A549 (cell line): ENCODE measurements at regions not wholly inside any gene's neighbourhood (a gene's known extent, or its start where the extent isn't known, plus 50 kb on each side); places are given as distances from the start of the nearest gene placed in this dataset.
"Not testable (repeated sequence)": the region's sequence is repeated elsewhere in the genome, so short reads cannot be mapped to it uniquely, and the experiment has no call there.

Experiments
- ATAC-seq, 2 experiments: fragments of 200-7000 bp in 1 of 2; fragments of >200 bp in 1 of 2; cut with Nextera tagmentation in 1 of 2; cut with Tn5 transposase in 1 of 2; 3 replicates each; pipeline versions ENCODE4 v1.8.0 to v1.9.1; 2018 to 2020; ENCODE audit warnings: mild to moderate bottlenecking in 1 of 2, moderate library complexity in 1 of 2
- CTCF ChIA-PET: fragments of 300-600 bp; sonication (Branson Sonifier 250); formaldehyde crosslinking; extraction: SDS; loops from one replicate; lab custom pipeline; 2021; ENCODE audit warnings: antibody characterized with exemption, inconsistent platforms; lab: Yijun Ruan, JAX
- POLR2A ChIA-PET: fragments of 350-600 bp; formaldehyde crosslinking; extraction: SDS; loops from one replicate; lab custom pipeline; 2021; ENCODE audit warnings: antibody characterized with exemption, inconsistent platforms; lab: Yijun Ruan, JAX
- DNase-seq, 2 experiments: peaks; one replicate each; pipeline versions ENCODE4 v3.0.0 to v3.0.0-alpha.2; 2011 to 2016; ENCODE audit warnings: low read depth in 1 of 2, low spot score in 1 of 2
- FAIRE-seq: peaks from 2 replicates; lab custom pipeline; 2011; peaks lifted over from hg19 to GRCh38; lab: Jason Lieb, UNC
- H3K27ac ChIP-seq, 2 experiments: fragments of >200 bp; sonication (Bioruptor Twin); formaldehyde crosslinking; 3 replicates each; pipeline ENCODE4 v1.5.1; 2016 to 2017
- H3K4me1 ChIP-seq: fragments of >200 bp; sonication (Bioruptor Twin); formaldehyde crosslinking; 3 replicates; pipeline ENCODE4 v1.6.1; 2016
- H3K4me2 ChIP-seq: fragments of >200 bp; sonication (Bioruptor Twin); formaldehyde crosslinking; 3 replicates; pipeline ENCODE4 v1.6.1; 2016
- H3K4me3 ChIP-seq: fragments of >200 bp; sonication (Bioruptor Twin); formaldehyde crosslinking; 3 replicates; pipeline ENCODE4 v1.5.1; 2016
- H3K9me3 ChIP-seq: fragments of >200 bp; sonication (Bioruptor Twin); formaldehyde crosslinking; 3 replicates; pipeline ENCODE4 v1.6.1; 2016
- BHLHE40 ChIP-seq: IDR thresholded peaks from 2 replicates; pipeline ENCODE4 v1.6.1; 2012; ENCODE audit warnings: low read depth, low read length, inconsistent platforms
- CBX2 ChIP-seq: fragments of 200-600 bp; sonication (generic); IDR thresholded peaks from 2 replicates; pipeline ENCODE4 v1.6.1; 2016; ENCODE audit warnings: low read depth, mild to moderate bottlenecking, borderline replicate concordance
- CBX8 ChIP-seq: fragments of 200-600 bp; sonication (generic); IDR thresholded peaks from 2 replicates; pipeline ENCODE4 v1.6.1; 2016
- CHD2 ChIP-seq: fragments of 150-350 bp; IDR thresholded peaks from 2 replicates; pipeline ENCODE4 v1.6.1; 2014; ENCODE audit warnings: low read length; ENCODE audit not compliant: partially characterized antibody
- EHF ChIP-seq: fragments of 250-450 bp; sonication (Bioruptor Pico); IDR thresholded peaks from 2 replicates; pipeline ENCODE4 v1.5.0; 2020; ENCODE audit warnings: mild to moderate bottlenecking
- EHMT2 ChIP-seq: fragments of 200-600 bp; sonication (generic); IDR thresholded peaks from 2 replicates; pipeline ENCODE4 v1.6.1; 2016; ENCODE audit warnings: antibody characterized with exemption, low read depth, mild to moderate bottlenecking, moderate library complexity
- EP300 ChIP-seq, 2 experiments: fragments of >200 bp; sonication (Bioruptor Twin); formaldehyde crosslinking; IDR thresholded peaks; 2 replicates in 1 of 2; 3 replicates in 1 of 2; pipeline ENCODE4 v1.6.1; 2016 to 2017
- ESRRA ChIP-seq: fragments of 150-350 bp; IDR thresholded peaks from 2 replicates; pipeline ENCODE4 v1.6.1; 2014; ENCODE audit warnings: mild to moderate bottlenecking, low read length, borderline replicate concordance
- HOXA7 ChIP-seq: fragments of 250-450 bp; sonication (Bioruptor Pico); IDR thresholded peaks from 2 replicates; pipeline ENCODE4 v1.5.0; 2020; ENCODE audit warnings: mild to moderate bottlenecking, moderate library complexity
- HOXB13 ChIP-seq: fragments of 250-450 bp; sonication (Bioruptor Pico); IDR thresholded peaks from 2 replicates; pipeline ENCODE4 v1.5.0; 2020; ENCODE audit warnings: low read depth, mild to moderate bottlenecking, moderate library complexity
- JUN ChIP-seq, 2 experiments: fragments of >200 bp; sonication (Bioruptor Twin); formaldehyde crosslinking; IDR thresholded peaks; 2 replicates in 1 of 2; 3 replicates in 1 of 2; pipeline ENCODE4 v1.6.1; 2016 to 2017
- JUNB ChIP-seq: fragments of >200 bp; sonication (Bioruptor Twin); formaldehyde crosslinking; IDR thresholded peaks from 2 replicates; pipeline ENCODE4 v1.6.1; 2016
- KDM5A ChIP-seq: fragments of 200-600 bp; sonication (generic); IDR thresholded peaks from 2 replicates; pipeline ENCODE4 v1.6.1; 2016; ENCODE audit warnings: antibody characterized with exemption, mild to moderate bottlenecking
- MAFK ChIP-seq: fragments of 450-650 bp; IDR thresholded peaks from 2 replicates; pipeline ENCODE4 v1.6.1; 2014; ENCODE audit not compliant: partially characterized antibody
- NFE2L2 ChIP-seq: fragments of 150-350 bp; conservative IDR thresholded peaks from 2 replicates; pipeline ENCODE4 v1.6.1; 2014; ENCODE audit warnings: low read length
- NPAS2 ChIP-seq: fragments of 250-450 bp; sonication (Bioruptor Pico); IDR thresholded peaks from 2 replicates; pipeline ENCODE4 v1.8.0; 2022; ENCODE audit warnings: mild to moderate bottlenecking, moderate library complexity, borderline replicate concordance
- POLR2A ChIP-seq: IDR thresholded peaks from 2 replicates; pipeline ENCODE4 v1.6.1; 2012; ENCODE audit warnings: mild to moderate bottlenecking, low read length
- POLR2AphosphoS2 ChIP-seq: conservative IDR thresholded peaks from 2 replicates; pipeline ENCODE4 v1.6.1; 2012; ENCODE audit warnings: low read length, improper control_type of control experiment, inconsistent platforms
- RAD21 ChIP-seq, 2 experiments: fragments of >200 bp in 1 of 2; sonication (Bioruptor Twin) in 1 of 2; formaldehyde crosslinking in 1 of 2; IDR thresholded peaks in 1 of 2; conservative IDR thresholded peaks in 1 of 2; 2 replicates in 1 of 2; 3 replicates in 1 of 2; pipeline ENCODE4 v1.6.1; 2012 to 2018; ENCODE audit warnings: inconsistent platforms in 1 of 2
- RARB ChIP-seq: fragments of 250-450 bp; sonication (Bioruptor Pico); IDR thresholded peaks from 2 replicates; pipeline ENCODE4 v1.8.0; 2021; ENCODE audit warnings: mild to moderate bottlenecking, moderate library complexity
- RCOR1 ChIP-seq: fragments of 150-350 bp; IDR thresholded peaks from 2 replicates; pipeline ENCODE4 v1.6.1; 2014; ENCODE audit warnings: antibody characterized with exemption, low read length, low read depth
- RFX5 ChIP-seq: fragments of 450-650 bp; IDR thresholded peaks from 2 replicates; pipeline ENCODE4 v1.7.1; 2014; ENCODE audit warnings: antibody characterized with exemption, mild to moderate bottlenecking, moderate library complexity
- TP53 ChIP-seq: fragments of 250-450 bp; sonication (Bioruptor Pico); IDR thresholded peaks from 2 replicates; pipeline ENCODE4 v1.5.0; 2021; ENCODE audit warnings: mild to moderate bottlenecking, moderate library complexity
- ZNF302 ChIP-seq: fragments of 250-450 bp; sonication (Bioruptor Pico); IDR thresholded peaks from 2 replicates; pipeline ENCODE4 v1.9.0; 2021; ENCODE audit warnings: inconsistent platforms, mild to moderate bottlenecking, moderate library complexity
- ZSCAN20 ChIP-seq: fragments of 250-450 bp; sonication (Bioruptor Pico); IDR thresholded peaks from 2 replicates; pipeline ENCODE4 v1.8.0; 2022; ENCODE audit warnings: mild to moderate bottlenecking, moderate library complexity
- WGBS: methylation state at CpG from one replicate; pipeline ENCODE4 v1.1.6; 2017; ENCODE audit errors: missing lambda C conversion rate; 5-methylcytosine and 5-hydroxymethylcytosine counted together
- TF ChIP-seq, protein P1 (sequence below): fragments of >200 bp; sonication (Bioruptor Twin); formaldehyde crosslinking; IDR thresholded peaks from 3 replicates; pipeline ENCODE4 v1.5.1; 2016
- TF ChIP-seq, protein P2 (sequence below): fragments of 250-450 bp; sonication (Bioruptor Pico); IDR thresholded peaks from 2 replicates; pipeline ENCODE4 v1.5.0; 2020; ENCODE audit warnings: low read depth, mild to moderate bottlenecking, moderate library complexity
- TF ChIP-seq, protein P3 (sequence below): IDR thresholded peaks from 2 replicates; pipeline ENCODE4 v1.6.1; 2012
- TF ChIP-seq, protein P4 (sequence below): fragments of >200 bp; sonication (Bioruptor Twin); formaldehyde crosslinking; IDR thresholded peaks from 3 replicates; pipeline ENCODE4 v1.6.1; 2016
- TF ChIP-seq, protein P5 (sequence below): fragments of 200-600 bp; sonication (generic); IDR thresholded peaks from 2 replicates; pipeline ENCODE4 v1.6.1; 2016; ENCODE audit warnings: antibody characterized with exemption, mild to moderate bottlenecking, moderate library complexity

DNA sequence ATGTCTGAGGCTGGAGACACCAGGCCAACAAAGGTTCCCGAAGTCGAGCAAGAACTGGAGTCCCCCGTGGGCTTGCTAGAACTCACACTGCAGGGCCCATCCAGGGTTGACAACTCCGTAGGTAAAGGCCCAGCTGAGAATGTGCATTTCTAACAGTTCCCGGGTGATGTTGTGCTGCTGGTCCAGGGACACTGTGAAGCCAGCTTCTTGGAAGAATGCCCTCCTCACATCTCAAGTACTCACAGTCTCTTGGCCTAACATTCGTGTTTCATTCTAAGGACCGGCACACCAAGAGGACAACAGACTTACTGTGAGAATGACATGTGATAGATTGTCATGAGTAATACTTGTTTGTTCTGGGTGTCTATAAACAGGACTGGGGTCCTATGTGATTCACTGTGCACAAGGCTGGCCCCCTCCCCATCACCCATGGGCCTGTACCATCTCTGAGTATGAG is 682.3 kb upstream of the IGFBP3 start:
- ATAC-seq, result no peak
- H3K9me3 ChIP-seq, result no peaks in the 10 kb centered on the region
- no peak for DNase-seq
- ChIA-PET POLR2A (no interaction called here), CTCF (interaction anchor here (1.1 kb wide), 1 partner anchor 14 kb away, joined by 3 read pairs; no protein-coding TSS in a partner anchor)
- H3K4me1 ChIP-seq, result no peaks in the 10 kb centered on the region
- H3K27ac ChIP-seq, result no peak overlapping the region
- H3K4me2 ChIP-seq, result no peak overlapping the region
- TF ChIP-seq, protein P1, sequence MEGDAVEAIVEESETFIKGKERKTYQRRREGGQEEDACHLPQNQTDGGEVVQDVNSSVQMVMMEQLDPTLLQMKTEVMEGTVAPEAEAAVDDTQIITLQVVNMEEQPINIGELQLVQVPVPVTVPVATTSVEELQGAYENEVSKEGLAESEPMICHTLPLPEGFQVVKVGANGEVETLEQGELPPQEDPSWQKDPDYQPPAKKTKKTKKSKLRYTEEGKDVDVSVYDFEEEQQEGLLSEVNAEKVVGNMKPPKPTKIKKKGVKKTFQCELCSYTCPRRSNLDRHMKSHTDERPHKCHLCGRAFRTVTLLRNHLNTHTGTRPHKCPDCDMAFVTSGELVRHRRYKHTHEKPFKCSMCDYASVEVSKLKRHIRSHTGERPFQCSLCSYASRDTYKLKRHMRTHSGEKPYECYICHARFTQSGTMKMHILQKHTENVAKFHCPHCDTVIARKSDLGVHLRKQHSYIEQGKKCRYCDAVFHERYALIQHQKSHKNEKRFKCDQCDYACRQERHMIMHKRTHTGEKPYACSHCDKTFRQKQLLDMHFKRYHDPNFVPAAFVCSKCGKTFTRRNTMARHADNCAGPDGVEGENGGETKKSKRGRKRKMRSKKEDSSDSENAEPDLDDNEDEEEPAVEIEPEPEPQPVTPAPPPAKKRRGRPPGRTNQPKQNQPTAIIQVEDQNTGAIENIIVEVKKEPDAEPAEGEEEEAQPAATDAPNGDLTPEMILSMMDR, result no peak
- TF ChIP-seq HOXB13 (no peak), ZSCAN20 (CRISPR knock-in tag) (no peak), CBX2 (no peak), RCOR1 (no peak), NFE2L2 (no peak), HOXA7 (CRISPR knock-in tag) (no peak), MAFK (no peak), NPAS2 (no peak), ZNF302 (no peak), JUNB (no peak), BHLHE40 (no peak), KDM5A (no peak)
- TF ChIP-seq, protein P2, sequence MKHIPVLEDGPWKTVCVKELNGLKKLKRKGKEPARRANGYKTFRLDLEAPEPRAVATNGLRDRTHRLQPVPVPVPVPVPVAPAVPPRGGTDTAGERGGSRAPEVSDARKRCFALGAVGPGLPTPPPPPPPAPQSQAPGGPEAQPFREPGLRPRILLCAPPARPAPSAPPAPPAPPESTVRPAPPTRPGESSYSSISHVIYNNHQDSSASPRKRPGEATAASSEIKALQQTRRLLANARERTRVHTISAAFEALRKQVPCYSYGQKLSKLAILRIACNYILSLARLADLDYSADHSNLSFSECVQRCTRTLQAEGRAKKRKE, result no peak
- H3K4me3 ChIP-seq, result no peak overlapping the region
- FAIRE-seq, result no peak
- 88% methylated on average over 2 of the region's 7 CpGs for WGBS

DNA sequence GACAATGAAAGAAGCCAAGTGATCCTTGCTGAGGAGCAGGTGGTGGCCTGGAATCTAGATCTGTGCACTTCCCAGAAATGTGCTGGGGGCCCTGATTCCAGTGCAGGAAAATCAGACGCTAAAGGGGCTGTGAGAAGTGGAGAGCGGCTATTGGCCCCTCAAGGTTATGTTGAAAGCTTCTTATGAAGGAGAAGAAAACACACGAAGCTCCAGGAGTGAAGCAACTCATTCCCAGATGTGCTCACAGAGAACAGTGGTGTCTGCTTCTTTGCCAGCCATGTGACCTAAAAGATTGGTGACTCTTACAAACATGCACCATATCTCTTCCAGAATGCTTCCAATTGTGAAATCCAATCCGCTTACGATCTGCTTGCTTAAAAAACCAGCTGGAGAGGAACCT is 679.3 kb upstream of the IGFBP3 start:
- Histone ChIP-seq H3K27ac (no peak overlapping the region), H3K9me3 (no peaks in the 10 kb centered on the region), H3K4me2 (no peak overlapping the region), H3K4me1 (no peaks in the 10 kb centered on the region), H3K4me3 (no peak overlapping the region)
- POLR2A ChIA-PET, result no interaction called here
- DNase-seq (no peak), FAIRE-seq (no peak), ATAC-seq (no peak)
- WGBS, result 76% methylated on average over 5 of the region's 5 CpGs
- CTCF ChIA-PET, result interaction anchor here (0.5 to 1.7 kb wide), 5 partner anchors 9 to 679 kb away, joined by 3 to 6 read pairs (median 4); partner anchors contain the start of gene IGFBP3
- no peak for TF ChIP-seq JUN (IDR thresholded peaks at IDR 0.05)
- no peak for TF ChIP-seq POLR2AphosphoS2
- no peak for TF ChIP-seq EHMT2
- TF ChIP-seq, protein P3, sequence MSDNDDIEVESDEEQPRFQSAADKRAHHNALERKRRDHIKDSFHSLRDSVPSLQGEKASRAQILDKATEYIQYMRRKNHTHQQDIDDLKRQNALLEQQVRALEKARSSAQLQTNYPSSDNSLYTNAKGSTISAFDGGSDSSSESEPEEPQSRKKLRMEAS, result no peak
- TF ChIP-seq RAD21 (conservative IDR thresholded peaks at IDR 0.05 in 1 of 2, IDR thresholded peaks at IDR 0.05 in 1 of 2), result no peak
- no peak for TF ChIP-seq EP300 (IDR thresholded peaks at IDR 0.05)
- TF ChIP-seq TP53, result no peak
- TF ChIP-seq POLR2A, result no peak
- no peak for TF ChIP-seq ZNF302
- no peak for TF ChIP-seq BHLHE40
- TF ChIP-seq RARB (CRISPR knock-in tag), result no peak
- TF ChIP-seq, protein P4, sequence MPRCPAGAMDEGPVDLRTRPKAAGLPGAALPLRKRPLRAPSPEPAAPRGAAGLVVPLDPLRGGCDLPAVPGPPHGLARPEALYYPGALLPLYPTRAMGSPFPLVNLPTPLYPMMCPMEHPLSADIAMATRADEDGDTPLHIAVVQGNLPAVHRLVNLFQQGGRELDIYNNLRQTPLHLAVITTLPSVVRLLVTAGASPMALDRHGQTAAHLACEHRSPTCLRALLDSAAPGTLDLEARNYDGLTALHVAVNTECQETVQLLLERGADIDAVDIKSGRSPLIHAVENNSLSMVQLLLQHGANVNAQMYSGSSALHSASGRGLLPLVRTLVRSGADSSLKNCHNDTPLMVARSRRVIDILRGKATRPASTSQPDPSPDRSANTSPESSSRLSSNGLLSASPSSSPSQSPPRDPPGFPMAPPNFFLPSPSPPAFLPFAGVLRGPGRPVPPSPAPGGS, result no peak
- TF ChIP-seq RFX5, result no peak
- no peak for TF ChIP-seq EHF
- TF ChIP-seq CHD2, result no peak
- TF ChIP-seq, protein P5, sequence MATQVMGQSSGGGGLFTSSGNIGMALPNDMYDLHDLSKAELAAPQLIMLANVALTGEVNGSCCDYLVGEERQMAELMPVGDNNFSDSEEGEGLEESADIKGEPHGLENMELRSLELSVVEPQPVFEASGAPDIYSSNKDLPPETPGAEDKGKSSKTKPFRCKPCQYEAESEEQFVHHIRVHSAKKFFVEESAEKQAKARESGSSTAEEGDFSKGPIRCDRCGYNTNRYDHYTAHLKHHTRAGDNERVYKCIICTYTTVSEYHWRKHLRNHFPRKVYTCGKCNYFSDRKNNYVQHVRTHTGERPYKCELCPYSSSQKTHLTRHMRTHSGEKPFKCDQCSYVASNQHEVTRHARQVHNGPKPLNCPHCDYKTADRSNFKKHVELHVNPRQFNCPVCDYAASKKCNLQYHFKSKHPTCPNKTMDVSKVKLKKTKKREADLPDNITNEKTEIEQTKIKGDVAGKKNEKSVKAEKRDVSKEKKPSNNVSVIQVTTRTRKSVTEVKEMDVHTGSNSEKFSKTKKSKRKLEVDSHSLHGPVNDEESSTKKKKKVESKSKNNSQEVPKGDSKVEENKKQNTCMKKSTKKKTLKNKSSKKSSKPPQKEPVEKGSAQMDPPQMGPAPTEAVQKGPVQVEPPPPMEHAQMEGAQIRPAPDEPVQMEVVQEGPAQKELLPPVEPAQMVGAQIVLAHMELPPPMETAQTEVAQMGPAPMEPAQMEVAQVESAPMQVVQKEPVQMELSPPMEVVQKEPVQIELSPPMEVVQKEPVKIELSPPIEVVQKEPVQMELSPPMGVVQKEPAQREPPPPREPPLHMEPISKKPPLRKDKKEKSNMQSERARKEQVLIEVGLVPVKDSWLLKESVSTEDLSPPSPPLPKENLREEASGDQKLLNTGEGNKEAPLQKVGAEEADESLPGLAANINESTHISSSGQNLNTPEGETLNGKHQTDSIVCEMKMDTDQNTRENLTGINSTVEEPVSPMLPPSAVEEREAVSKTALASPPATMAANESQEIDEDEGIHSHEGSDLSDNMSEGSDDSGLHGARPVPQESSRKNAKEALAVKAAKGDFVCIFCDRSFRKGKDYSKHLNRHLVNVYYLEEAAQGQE, result no peak
- no peak for TF ChIP-seq ESRRA
- no peak for TF ChIP-seq CBX8

DNA sequence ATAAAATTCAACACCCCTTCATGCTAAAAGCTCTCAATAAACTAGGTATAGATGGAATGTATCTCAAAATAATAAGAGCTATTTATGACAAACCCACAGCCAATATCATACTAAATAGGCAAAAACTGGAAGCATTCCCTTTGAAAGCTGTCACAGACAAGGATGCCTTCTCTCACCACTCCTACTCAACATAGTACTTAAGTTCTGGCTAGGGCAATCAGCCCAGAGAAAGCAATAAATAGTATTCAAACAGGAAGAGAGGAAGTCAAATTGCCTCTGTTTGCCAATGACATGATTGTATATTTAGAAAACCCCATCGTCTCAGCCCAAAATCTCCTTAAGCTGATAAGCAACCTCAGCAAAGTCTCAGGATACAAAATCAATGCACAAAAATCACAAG is 673.8 kb upstream of the IGFBP3 start:
- H3K27ac ChIP-seq, H3K4me2 ChIP-seq, FAIRE-seq, CTCF ChIA-PET, POLR2A ChIA-PET, H3K4me3 ChIP-seq, ATAC-seq, DNase-seq, H3K9me3 ChIP-seq: not testable (repeated sequence)
- H3K4me1 ChIP-seq, result peaks cover 12% of the 10 kb centered on the region
- 83% methylated on average over 1 of the region's 1 CpG for WGBS
